RCC 7860 (cell line): ENCODE measurements at regions not wholly inside any gene's neighbourhood (a gene's known extent, or its start where the extent isn't known, plus 50 kb on each side); places are given as distances from the start of the nearest gene placed in this dataset.
"Not testable (repeated sequence)": the region's sequence is repeated elsewhere in the genome, so short reads cannot be mapped to it uniquely, and the experiment has no call there.

Experiments
- DNase-seq: peaks from one replicate; pipeline ENCODE4 v3.0.0-alpha.2; 2015; ENCODE audit warnings: low spot score
- FAIRE-seq: peaks from 2 replicates; lab custom pipeline; 2012; peaks lifted over from hg19 to GRCh38; lab: Jason Lieb, UNC

- DNase-seq, result no peak
Observed at GRCh38 chr10:42883993-42884983, 101.7 kb downstream of the BMS1 start.

GRCh38 chr10:42885491-42886270 lies 103.1 kb downstream of the BMS1 start:
- DNase-seq (no peak), FAIRE-seq (no peak)

More at GRCh38 chr10:42883993-42884983, 101.7 kb downstream of the BMS1 start:
- no peak for FAIRE-seq

GRCh38 chr10:42887734-42888503 lies 105.3 kb downstream of the BMS1 start:
- FAIRE-seq, result no peak
- DNase-seq, result no peak

DNA sequence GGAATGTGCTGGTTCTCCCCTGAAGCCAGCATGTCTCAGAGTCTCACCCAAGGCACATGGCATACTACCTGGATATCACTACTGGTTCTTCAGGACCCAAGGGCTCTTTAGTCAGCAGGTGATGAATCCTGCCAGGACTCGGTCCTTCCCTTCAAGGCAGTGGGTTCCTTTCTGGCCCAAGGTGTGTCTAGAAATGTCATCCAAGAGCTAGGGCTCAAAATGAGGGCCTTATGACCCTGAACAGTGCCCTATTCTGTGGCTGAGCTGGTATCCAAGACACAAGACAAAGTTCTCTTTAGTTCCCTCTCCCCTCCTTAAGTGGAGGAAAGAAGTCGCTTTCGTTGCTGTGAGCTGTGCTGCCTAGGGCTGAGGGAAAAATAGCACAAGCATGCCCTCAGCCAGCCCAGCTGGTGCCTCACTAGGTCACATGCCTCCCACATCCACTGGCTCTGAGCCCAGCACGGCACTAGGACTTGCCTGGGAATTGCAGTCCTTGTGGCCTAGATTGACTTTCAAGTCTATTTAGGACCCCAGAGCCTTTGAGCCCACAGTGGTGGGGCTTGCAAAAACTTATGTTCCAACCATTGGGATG lies 106.0 kb downstream of the BMS1 start:
- FAIRE-seq (no peak), DNase-seq (no peak)

DNA sequence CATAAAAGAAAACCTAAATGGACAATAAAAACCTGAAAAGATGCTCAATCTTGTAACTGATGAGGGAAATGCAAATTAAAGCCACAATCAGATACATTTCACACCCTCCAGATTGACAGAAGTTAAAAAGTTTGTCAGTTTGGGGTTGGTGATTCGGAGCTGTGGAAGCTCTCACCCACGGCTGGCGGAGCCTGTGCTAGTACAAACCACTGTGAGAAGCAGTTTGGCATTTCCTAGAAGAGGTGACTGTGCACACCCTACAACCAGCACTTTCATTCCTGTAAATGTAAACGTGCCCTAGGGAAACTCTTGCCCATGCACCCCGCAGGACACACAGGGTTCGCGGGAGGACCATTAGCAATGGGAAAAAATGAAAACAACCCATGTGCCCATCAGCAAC lies 114.1 kb downstream of the BMS1 start:
- FAIRE-seq (no peak), DNase-seq (no peak)

DNA sequence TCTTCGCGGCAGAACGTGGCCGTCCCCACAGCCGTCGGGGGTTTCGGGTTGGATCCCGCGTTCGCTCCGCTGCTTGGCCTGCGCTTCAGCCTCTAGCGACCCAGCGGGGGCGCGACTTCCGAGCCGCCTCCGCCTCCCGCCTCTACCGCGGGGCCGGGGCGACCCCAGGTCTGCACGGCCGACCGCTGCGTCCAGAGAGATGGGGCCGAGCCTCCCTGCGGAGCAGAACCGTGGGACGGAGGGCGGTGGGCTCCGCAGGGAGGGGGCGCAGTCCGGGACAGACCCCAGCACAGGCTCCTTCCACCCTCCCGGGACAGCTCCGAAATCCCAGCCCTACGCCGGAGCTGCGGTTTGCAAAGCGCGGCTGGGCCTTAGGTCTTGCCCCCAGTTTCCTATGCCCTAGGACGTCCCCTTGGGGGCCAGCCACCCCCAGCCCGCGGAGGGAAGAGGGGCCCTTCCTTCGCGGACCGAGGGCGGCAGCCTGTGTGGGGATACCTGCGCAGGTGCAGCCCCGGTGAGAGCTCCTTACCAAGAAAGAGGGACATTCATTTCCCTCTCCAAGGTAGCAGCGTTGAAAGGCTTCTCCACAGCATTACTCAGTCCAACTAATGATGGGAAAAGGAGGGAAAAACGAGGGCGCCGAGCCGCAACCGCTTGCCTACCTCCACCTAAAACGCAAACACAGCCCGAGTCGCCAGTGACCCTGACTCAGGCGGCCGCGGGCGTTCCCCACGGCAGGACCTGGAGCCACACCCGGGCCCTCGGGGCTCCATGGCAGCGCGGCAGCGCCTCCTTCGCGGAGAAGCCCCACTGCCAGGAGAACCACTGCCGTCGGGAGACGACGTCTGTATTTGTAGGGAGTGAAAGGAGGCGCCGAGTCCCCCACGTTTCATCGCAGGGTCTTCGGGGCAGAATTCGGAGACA lies 115.7 kb downstream of the BMS1 start:
- FAIRE-seq, result no peak
- DNase-seq, result no peak

GRCh38 chr10:42899036-42899435 lies 116.4 kb downstream of the BMS1 start:
- DNase-seq (no peak), FAIRE-seq (no peak)

DNA sequence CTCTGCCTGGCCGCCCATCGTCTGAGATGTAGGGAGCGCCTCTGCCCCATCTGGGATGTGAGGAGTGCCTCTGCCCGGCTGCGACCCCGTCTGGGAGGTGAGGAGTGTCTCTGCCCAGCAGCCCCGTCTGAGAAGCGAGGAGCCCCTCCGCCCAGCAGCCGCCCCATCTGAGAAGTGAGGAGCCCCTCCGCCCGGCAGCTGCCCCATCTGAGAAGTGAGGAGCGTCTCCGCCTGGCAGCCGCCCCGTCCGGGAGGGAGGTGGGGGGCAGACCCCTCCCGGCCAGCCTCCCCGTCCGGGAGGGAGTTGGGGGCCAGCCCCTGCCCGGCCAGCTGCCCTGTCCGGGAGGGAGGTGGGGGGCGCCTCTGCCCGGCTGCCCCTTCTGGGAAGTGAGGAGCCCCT lies 117.8 kb downstream of the BMS1 start:
- not testable (repeated sequence) for FAIRE-seq, DNase-seq

GRCh38 chr10:42911359-42911758 lies 128.8 kb downstream of the BMS1 start:
- no peak for DNase-seq
- no peak for FAIRE-seq

DNA sequence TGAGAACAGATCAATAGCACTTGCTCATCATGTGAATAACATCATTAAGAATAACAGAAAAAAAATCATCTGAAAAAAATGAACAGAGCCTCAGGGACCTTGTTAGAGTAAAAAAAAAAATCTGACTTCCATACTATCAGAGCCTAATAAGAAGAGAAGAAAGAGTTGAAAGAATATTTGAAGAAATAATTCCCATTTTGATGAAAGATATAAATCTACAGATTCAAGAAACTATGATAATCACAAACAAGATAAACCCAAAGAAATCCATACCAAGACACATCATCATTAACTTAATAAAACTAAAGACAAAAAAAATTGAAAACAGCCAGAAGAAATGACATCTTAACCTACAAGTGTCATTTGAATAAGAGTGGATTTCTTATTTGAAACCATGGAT lies 134.4 kb downstream of the BMS1 start:
- DNase-seq, result no peak
- FAIRE-seq, result no peak

DNA sequence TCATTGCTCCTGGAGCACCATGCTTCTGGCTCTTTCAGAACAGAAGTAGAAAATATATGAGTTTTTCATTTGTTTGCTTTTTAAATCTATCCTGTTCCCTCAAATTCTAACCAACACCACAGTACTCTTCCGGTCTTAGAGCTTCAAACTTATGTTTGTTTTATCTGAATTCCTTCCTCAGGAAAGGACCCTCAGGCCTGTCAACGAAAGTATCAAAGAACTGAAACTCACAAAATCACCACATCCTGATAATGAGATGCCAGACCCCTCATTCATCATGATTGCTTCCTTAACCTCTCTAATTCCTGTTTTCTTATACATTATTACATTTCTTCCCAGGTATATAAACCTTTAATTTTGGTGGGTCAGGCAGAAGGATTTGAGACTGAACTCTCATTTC lies 135.2 kb downstream of the BMS1 start:
- DNase-seq, result no peak
- FAIRE-seq, result no peak

DNA sequence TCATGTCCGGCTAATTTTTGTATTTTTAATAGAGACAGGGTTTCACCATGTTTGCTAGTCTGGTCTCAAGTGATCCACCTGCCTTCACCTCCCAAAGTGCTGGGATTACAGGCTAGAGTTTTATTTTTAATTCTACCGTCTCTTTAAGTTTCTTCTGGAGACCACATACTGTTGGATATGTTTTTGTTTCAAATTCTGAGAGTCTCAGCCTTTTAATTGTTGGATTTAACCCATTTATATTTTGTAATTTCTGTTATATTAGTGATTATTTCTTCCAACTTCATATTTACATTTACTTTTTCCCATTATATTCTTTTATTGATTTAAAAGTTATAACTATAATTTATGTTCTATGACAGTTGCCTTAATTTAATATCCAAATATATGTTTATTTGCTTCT lies 139.4 kb downstream of the BMS1 start:
- FAIRE-seq (no peak), DNase-seq (no peak)

DNA sequence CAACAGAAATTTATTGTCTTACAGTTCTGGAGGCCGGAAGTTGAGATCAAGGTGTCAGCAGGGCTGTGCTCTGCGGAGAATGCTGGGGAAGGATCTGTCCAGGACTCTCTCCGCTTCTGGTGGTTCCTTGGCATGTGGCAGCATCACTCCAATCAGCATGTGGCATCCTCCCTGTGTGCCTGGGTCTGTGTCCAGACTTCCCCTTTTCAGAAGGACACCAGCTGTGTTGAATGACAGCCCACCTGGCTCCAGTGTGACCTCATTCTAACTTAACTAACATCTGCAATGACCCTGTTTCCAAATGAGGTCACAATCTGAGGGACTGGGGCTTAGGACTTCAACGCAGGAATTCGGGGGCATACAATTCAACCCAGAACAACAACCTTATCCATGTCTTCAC lies 141.9 kb downstream of the BMS1 start:
- FAIRE-seq, result no peak
- DNase-seq, result no peak

DNA sequence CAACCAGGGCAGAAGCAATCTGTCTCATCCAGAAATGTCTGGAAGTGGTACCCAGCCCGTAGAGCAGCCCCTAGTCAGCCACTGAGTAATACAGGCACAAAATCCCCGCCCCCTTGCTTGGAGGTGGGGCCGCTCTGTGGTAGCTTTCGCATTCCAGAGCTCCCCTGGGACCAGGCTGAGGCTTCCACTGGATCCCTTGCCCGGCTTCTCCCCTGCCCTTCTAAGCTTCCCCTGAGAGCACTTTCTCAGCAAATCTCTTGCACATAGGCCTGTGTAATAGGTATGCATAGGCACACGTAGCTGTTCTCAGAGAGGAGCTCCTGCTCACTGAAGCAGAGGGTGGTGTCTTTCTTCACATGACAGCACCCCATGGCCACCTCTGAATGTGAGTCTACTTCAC lies 144.2 kb downstream of the BMS1 start:
- FAIRE-seq, result no peak
- no peak for DNase-seq

DNA sequence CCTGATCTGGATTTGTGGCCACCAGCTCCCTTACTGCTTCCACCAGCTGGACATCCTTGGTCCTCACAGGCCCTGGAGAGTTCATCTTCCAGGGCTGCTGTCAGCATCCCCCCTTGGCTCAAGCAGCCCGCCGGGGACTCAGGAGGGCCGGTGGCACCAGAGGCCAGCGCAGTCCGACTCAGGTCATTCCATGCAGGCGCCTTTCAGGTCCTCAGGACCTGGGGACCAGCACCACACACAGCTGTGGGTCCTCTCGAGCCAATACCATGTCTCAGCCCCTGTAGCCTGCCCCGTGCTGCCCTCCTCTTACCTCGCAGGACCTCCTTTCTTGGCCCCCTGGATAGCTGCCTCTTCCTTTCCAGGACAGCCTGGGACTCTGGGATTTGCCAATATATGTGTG lies 145.5 kb downstream of the BMS1 start:
- no peak for DNase-seq
- FAIRE-seq, result no peak

GRCh38 chr10:42929236-42929635 lies 146.6 kb downstream of the BMS1 start:
- DNase-seq, result no peak
- FAIRE-seq, result no peak

GRCh38 chr10:42929993-42930392 lies 146.9 kb upstream of the RET start:
- FAIRE-seq (no peak), DNase-seq (no peak)

DNA sequence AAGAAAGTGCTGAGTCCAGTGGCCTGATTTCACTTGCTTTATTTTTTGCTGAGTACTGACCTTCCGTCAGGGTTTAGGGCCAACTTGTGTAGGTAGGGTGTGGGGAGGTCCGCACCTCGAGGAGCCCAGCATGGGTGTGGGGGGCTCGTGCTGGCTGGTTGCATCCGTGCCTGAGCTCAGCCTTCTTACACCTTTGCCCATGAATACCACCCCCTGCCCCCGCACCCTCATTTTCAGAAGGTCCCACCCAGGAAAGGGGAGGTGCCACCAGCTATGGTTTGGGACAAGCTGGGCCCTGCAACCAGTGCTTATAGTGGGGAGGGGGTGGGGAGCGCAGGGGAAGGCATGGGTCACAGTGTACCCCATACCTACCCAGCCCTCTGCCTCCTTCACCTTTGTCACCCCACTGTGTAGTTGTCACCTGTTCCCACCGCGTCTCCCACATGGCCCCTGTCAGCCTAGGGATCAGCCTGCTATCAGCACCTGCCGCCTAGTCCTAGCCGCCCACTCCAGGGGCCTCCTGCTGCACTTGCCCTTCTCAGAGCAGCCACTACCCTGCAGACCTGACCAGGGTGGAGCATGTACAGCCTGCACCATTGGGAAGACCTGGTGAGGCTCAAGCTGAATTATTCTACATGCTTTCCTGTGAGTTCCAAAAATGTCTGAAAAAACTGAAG lies 146.2 kb upstream of the RET start:
- DNase-seq, result no peak
- no peak for FAIRE-seq

DNA sequence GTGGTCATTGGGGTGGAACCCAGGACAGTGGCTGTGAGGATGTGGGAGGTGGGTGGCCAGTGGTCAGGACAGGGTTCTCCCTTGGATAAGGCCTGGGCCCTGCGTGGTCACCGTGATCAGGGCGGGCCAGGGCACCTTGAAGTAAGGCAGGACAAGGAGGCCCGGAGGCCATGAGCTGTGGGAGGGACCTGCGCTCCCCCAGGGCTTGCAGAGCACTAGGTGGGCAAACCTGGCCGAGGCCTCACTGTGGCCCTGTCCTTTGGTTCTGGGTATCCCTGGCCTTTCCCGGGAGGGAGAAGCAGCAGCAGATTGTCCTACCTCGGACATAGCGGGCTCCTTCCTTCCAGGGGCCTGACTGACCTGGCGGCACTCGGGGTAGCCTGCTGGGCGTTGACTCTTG lies 144.8 kb upstream of the RET start:
- DNase-seq (no peak), FAIRE-seq (no peak)
